ENCODE measurements at regions not wholly inside any gene's neighbourhood (a gene's known extent, or its start where the extent isn't known, plus 50 kb on each side); places are given as distances from the start of the nearest gene placed in this dataset.

- no peaks in the 10 kb centered on the region for H3K27me3 ChIP-seq (ENCODE audit: control insufficient read depth, insufficient read depth, low read length)
- peak overlapping the region; percentile 9 for H3K4me3 ChIP-seq (ENCODE audit: low read depth, low read length)
- Mint-ChIP-seq H3K9me3 (peaks cover 0 to 2% (median 0%) of the 10 kb centered on the region in 7 donors), H3K27me3 (no peaks in the 10 kb centered on the region), H3K4me3 (peak overlapping the region in 3 of 4 donors; percentile 64 to 72 (median 70)), H3K4me1 (peaks cover 19 to 56% (median 37%) of the 10 kb centered on the region in 4 donors), H3K27ac (peak overlapping the region; percentile 87 to 94 (median 92)), H3K36me3 (no peaks in the 10 kb centered on the region)
- H3K27ac ChIP-seq (ENCODE audit: insufficient read depth, low read length, poor library complexity, severe bottlenecking): peak overlapping the region; percentile 76
- H3K4me1 ChIP-seq (ENCODE audit: control insufficient read depth, insufficient read depth, low read length, poor library complexity, severe bottlenecking): peaks cover 51% of the 10 kb centered on the region
- H3K9me3 ChIP-seq (ENCODE audit: control insufficient read depth in 2 of 2, low read length in 2 of 2): no peaks in the 10 kb centered on the region
- no peak for DNase-seq
- no peaks in the 10 kb centered on the region for H3K36me3 ChIP-seq (ENCODE audit: control insufficient read depth, insufficient read depth, low read length)
- no peak for ATAC-seq (ENCODE audit: low read depth in 2 of 2)
Observed at GRCh38 chrX:39773150-39773549, 324.6 kb downstream of the BCOR start.

DNA sequence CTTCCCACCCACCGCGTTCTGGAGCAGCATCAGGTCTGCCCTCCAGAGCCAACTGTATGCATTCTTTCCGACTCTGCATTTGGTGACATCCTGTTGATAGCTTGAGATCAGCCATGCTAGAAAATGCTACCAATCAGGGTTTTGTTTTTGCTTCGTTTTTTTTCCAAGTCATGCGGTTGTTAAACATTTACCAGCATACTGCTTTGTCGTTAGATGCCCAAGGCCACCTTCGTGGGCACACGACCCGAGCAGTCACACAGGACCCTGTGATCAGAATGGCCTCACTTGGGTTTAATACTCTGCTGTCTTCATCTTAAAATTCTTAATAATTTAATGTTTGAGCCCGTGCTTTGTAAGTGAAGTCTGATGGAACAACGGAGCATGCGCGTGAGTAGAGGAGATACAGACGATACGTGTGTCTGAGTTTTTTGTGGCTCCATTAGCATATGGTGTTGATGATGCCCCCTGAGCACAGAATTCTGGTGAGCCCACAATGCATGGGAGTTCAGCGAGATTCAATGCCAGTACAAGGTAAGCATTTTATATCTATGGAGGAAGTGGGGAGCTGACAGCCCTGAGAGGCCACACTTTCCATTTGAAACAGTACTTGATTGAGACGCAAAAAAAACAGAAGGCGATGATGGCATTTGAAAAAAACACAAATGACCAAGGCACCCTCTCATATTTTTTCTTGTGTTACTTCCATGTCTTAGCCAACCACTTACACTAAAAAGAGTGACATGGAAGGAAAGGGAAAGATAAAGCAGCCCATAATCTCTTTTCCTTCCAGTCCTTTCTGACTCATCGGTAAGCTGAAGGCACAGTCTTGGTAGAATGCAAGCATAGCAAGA lies 323.6 kb downstream of the BCOR start:
- Histone ChIP-seq H3K9me3 (ENCODE audit: control insufficient read depth in 2 of 2, low read length in 2 of 2) (no peaks in the 10 kb centered on the region), H3K4me1 (ENCODE audit: control insufficient read depth, insufficient read depth, low read length, poor library complexity, severe bottlenecking) (peaks cover 51% of the 10 kb centered on the region), H3K4me3 (ENCODE audit: low read depth, low read length) (peak overlapping the region; percentile 87), H3K36me3 (ENCODE audit: control insufficient read depth, insufficient read depth, low read length) (no peaks in the 10 kb centered on the region), H3K27me3 (ENCODE audit: control insufficient read depth, insufficient read depth, low read length) (no peaks in the 10 kb centered on the region), H3K27ac (ENCODE audit: insufficient read depth, low read length, poor library complexity, severe bottlenecking) (peak overlapping the region; percentile 76)
- peak overlapping the region; percentile 94 to 98 (median 96) for H3K27ac Mint-ChIP-seq
- ATAC-seq (ENCODE audit: low read depth in 2 of 2): peak; percentile 11 to 26
- no peaks in the 10 kb centered on the region for H3K27me3 Mint-ChIP-seq
- peak overlapping the region; percentile 85 to 90 (median 88) for H3K4me3 Mint-ChIP-seq
- H3K36me3 Mint-ChIP-seq: no peaks in the 10 kb centered on the region
- H3K4me1 Mint-ChIP-seq: peaks cover 19 to 59% (median 37%) of the 10 kb centered on the region in 4 donors
- peak; percentile 6 to 63 (median 53) for DNase-seq
- H3K9me3 Mint-ChIP-seq: peaks cover 0 to 2% (median 0%) of the 10 kb centered on the region in 7 donors

GRCh38 chrX:39774774-39775328 lies 322.9 kb downstream of the BCOR start:
- Histone ChIP-seq H3K27ac (ENCODE audit: insufficient read depth, low read length, poor library complexity, severe bottlenecking) (peak overlapping the region; percentile 76), H3K4me3 (ENCODE audit: low read depth, low read length) (peak overlapping the region; percentile 87), H3K36me3 (ENCODE audit: control insufficient read depth, insufficient read depth, low read length) (no peaks in the 10 kb centered on the region), H3K9me3 (ENCODE audit: control insufficient read depth in 2 of 2, low read length in 2 of 2) (no peaks in the 10 kb centered on the region), H3K27me3 (ENCODE audit: control insufficient read depth, insufficient read depth, low read length) (no peaks in the 10 kb centered on the region), H3K4me1 (ENCODE audit: control insufficient read depth, insufficient read depth, low read length, poor library complexity, severe bottlenecking) (peaks cover 51% of the 10 kb centered on the region)
- H3K36me3 Mint-ChIP-seq: peaks cover 3% of the 10 kb centered on the region
- H3K27ac Mint-ChIP-seq: peak overlapping the region; percentile 94 to 98 (median 96)
- H3K27me3 Mint-ChIP-seq: no peaks in the 10 kb centered on the region
- H3K4me3 Mint-ChIP-seq: peak overlapping the region; percentile 85 to 90 (median 88)
- no peak for DNase-seq
- ATAC-seq (ENCODE audit: low read depth in 2 of 2): no peak
- H3K9me3 Mint-ChIP-seq: peaks cover 0 to 4% (median 0%) of the 10 kb centered on the region in 7 donors
- peaks cover 19 to 59% (median 37%) of the 10 kb centered on the region in 4 donors for H3K4me1 Mint-ChIP-seq

GRCh38 chrX:39777623-39778025 lies 320.1 kb downstream of the BCOR start:
- H3K9me3 ChIP-seq (ENCODE audit: control insufficient read depth in 2 of 2, low read length in 2 of 2): no peaks in the 10 kb centered on the region
- no peaks in the 10 kb centered on the region for H3K36me3 ChIP-seq (ENCODE audit: control insufficient read depth, insufficient read depth, low read length)
- Mint-ChIP-seq H3K27ac (peak overlapping the region; percentile 50 to 85 (median 79)), H3K4me1 (peaks cover 9 to 46% (median 27%) of the 10 kb centered on the region in 4 donors), H3K9me3 (peaks cover 0 to 4% (median 0%) of the 10 kb centered on the region in 7 donors), H3K4me3 (peak overlapping the region in 2 of 4 donors; percentile 17 to 46), H3K27me3 (no peaks in the 10 kb centered on the region), H3K36me3 (peaks cover 5% of the 10 kb centered on the region)
- no peak for ATAC-seq (ENCODE audit: low read depth in 2 of 2)
- H3K27me3 ChIP-seq (ENCODE audit: control insufficient read depth, insufficient read depth, low read length): no peaks in the 10 kb centered on the region
- peak overlapping the region; percentile 23 for H3K27ac ChIP-seq (ENCODE audit: insufficient read depth, low read length, poor library complexity, severe bottlenecking)
- H3K4me3 ChIP-seq (ENCODE audit: low read depth, low read length): no peak overlapping the region
- H3K4me1 ChIP-seq (ENCODE audit: control insufficient read depth, insufficient read depth, low read length, poor library complexity, severe bottlenecking): peaks cover 34% of the 10 kb centered on the region
- peak in 1 of 3 donors; percentile 38 for DNase-seq

DNA sequence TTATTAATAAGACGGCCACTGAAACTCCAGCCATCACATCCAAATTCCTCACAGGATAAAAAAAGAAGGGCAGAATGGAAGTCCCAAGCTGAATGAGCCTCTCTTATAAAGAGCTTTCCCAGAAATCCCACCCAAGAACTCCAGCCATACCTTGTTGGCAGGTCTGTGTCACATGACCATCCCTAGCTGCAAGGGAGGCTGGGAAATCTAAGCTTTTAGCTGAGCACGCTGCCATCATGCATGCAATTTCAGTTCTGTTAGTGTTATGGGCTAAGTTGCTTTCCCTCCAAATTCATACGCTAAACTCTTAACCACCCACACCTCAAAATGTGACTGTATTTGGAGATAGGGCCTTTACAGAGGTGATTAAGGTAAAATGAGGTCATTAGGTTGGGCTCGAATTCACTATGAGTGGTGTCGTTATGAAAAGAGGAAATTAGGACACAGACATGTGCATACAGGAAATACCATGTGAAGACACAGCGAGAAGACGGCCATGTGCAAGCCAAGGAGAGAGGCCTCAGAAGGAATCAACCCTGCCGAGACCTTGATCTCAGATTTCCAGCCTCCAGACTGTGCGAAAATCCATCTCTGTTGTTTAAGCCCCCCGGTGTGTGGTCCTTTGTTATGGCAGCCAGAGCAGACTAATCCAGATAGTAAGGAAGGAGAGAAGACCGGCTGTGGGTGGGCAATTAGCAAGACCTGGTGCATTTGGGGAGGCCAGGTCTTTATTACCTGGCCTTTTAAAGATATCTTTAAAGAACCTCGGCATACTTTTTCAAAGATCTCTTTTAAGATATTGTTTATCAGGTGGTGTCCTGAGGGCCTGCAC lies 317.6 kb downstream of the BCOR start:
- no peak overlapping the region for H3K4me3 Mint-ChIP-seq
- H3K36me3 ChIP-seq (ENCODE audit: control insufficient read depth, insufficient read depth, low read length): no peaks in the 10 kb centered on the region
- H3K27me3 Mint-ChIP-seq: no peaks in the 10 kb centered on the region
- ATAC-seq (ENCODE audit: low read depth in 2 of 2): no peak
- H3K4me1 Mint-ChIP-seq: peaks cover 4 to 29% (median 12%) of the 10 kb centered on the region in 4 donors
- H3K36me3 Mint-ChIP-seq: peaks cover 5% of the 10 kb centered on the region
- H3K27me3 ChIP-seq (ENCODE audit: control insufficient read depth, insufficient read depth, low read length): no peaks in the 10 kb centered on the region
- peaks cover 0 to 4% (median 0%) of the 10 kb centered on the region in 7 donors for H3K9me3 Mint-ChIP-seq
- H3K4me1 ChIP-seq (ENCODE audit: control insufficient read depth, insufficient read depth, low read length, poor library complexity, severe bottlenecking): peaks cover 10% of the 10 kb centered on the region
- H3K27ac ChIP-seq (ENCODE audit: insufficient read depth, low read length, poor library complexity, severe bottlenecking): no peak overlapping the region
- no peak overlapping the region for H3K27ac Mint-ChIP-seq
- H3K4me3 ChIP-seq (ENCODE audit: low read depth, low read length): no peak overlapping the region
- no peak for DNase-seq
- no peaks in the 10 kb centered on the region for H3K9me3 ChIP-seq (ENCODE audit: control insufficient read depth in 2 of 2, low read length in 2 of 2)

DNA sequence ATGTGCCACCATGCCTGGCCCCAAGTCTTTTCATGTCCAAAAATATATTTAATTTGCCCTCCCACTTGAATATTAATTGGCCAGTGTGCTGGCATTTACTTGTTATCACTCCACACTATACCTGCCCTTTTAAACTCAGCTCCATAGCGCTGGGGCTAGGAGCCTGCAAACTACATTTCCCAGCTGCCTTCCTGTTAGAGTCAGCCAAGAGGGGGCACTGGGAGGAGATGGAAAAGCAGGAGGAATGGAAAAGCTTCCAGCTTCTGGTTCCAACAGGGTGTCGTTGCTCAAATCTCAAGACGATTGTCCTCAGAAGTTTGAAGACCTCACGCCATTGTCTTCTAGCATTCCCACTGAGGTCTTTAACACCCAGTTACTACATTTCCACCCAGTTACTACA lies 315.5 kb downstream of the BCOR start:
- H3K27ac Mint-ChIP-seq: no peak overlapping the region
- H3K4me1 ChIP-seq (ENCODE audit: control insufficient read depth, insufficient read depth, low read length, poor library complexity, severe bottlenecking): no peaks in the 10 kb centered on the region
- no peaks in the 10 kb centered on the region for H3K27me3 Mint-ChIP-seq
- peaks cover 0 to 17% (median 5%) of the 10 kb centered on the region in 4 donors for H3K4me1 Mint-ChIP-seq
- DNase-seq: no peak
- H3K36me3 ChIP-seq (ENCODE audit: control insufficient read depth, insufficient read depth, low read length): no peaks in the 10 kb centered on the region
- H3K27ac ChIP-seq (ENCODE audit: insufficient read depth, low read length, poor library complexity, severe bottlenecking): no peak overlapping the region
- peaks cover 5% of the 10 kb centered on the region for H3K36me3 Mint-ChIP-seq
- H3K9me3 Mint-ChIP-seq: peaks cover 0 to 4% (median 0%) of the 10 kb centered on the region in 7 donors
- no peak for ATAC-seq (ENCODE audit: low read depth in 2 of 2)
- H3K4me3 Mint-ChIP-seq: no peak overlapping the region
- no peaks in the 10 kb centered on the region for H3K9me3 ChIP-seq (ENCODE audit: control insufficient read depth in 2 of 2, low read length in 2 of 2)
- H3K27me3 ChIP-seq (ENCODE audit: control insufficient read depth, insufficient read depth, low read length): no peaks in the 10 kb centered on the region
- H3K4me3 ChIP-seq (ENCODE audit: low read depth, low read length): no peak overlapping the region

GRCh38 chrX:39787999-39788398 lies 309.8 kb downstream of the BCOR start:
- Histone ChIP-seq H3K4me3 (ENCODE audit: low read depth, low read length) (no peak overlapping the region), H3K4me1 (ENCODE audit: control insufficient read depth, insufficient read depth, low read length, poor library complexity, severe bottlenecking) (no peaks in the 10 kb centered on the region), H3K36me3 (ENCODE audit: control insufficient read depth, insufficient read depth, low read length) (no peaks in the 10 kb centered on the region), H3K27me3 (ENCODE audit: control insufficient read depth, insufficient read depth, low read length) (no peaks in the 10 kb centered on the region), H3K9me3 (ENCODE audit: control insufficient read depth in 2 of 2, low read length in 2 of 2) (no peaks in the 10 kb centered on the region), H3K27ac (ENCODE audit: insufficient read depth, low read length, poor library complexity, severe bottlenecking) (no peak overlapping the region)
- ATAC-seq (ENCODE audit: low read depth in 2 of 2) (no peak), DNase-seq (no peak)
- Mint-ChIP-seq H3K27ac (no peak overlapping the region), H3K36me3 (no peaks in the 10 kb centered on the region), H3K4me1 (peaks cover 0 to 9% (median 0%) of the 10 kb centered on the region in 4 donors), H3K4me3 (no peak overlapping the region), H3K9me3 (peaks cover 0 to 2% (median 0%) of the 10 kb centered on the region in 7 donors), H3K27me3 (no peaks in the 10 kb centered on the region)

Data from CD4-positive, CD25-positive, alpha-beta regulatory T cell (primary cell).